ENCODE measurements at regions not wholly inside any gene's neighbourhood (a gene's known extent, or its start where the extent isn't known, plus 50 kb on each side); places are given as distances from the start of the nearest gene placed in this dataset.

DNA sequence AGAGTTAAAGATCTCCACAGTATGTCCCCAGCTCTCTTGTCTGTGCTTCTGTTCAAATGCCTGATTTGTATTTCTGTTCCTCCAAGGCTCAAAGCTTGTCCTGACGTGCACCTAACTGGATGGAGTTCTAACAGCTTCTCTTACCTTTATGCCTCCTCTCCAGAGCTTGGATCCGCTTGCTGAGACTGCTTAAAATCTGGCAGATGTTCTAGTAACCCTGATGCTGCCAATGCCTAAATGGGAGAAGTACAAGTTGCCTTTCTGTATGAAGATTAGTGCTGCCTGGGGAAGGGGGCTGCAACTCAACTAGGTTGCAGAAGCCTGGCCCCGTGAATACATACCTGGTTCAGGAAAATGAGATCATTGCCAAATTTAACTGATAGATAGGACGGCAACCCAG is 354.5 kb upstream of the KCNMB2 start:
- no peak for DNase-seq
- peaks cover 0 to 5% of the 10 kb centered on the region in 2 donors for H3K4me1 ChIP-seq (replicated peaks in 1 of 2)
- H3K27ac ChIP-seq = no peak overlapping the region
- TF ChIP-seq, protein P1, sequence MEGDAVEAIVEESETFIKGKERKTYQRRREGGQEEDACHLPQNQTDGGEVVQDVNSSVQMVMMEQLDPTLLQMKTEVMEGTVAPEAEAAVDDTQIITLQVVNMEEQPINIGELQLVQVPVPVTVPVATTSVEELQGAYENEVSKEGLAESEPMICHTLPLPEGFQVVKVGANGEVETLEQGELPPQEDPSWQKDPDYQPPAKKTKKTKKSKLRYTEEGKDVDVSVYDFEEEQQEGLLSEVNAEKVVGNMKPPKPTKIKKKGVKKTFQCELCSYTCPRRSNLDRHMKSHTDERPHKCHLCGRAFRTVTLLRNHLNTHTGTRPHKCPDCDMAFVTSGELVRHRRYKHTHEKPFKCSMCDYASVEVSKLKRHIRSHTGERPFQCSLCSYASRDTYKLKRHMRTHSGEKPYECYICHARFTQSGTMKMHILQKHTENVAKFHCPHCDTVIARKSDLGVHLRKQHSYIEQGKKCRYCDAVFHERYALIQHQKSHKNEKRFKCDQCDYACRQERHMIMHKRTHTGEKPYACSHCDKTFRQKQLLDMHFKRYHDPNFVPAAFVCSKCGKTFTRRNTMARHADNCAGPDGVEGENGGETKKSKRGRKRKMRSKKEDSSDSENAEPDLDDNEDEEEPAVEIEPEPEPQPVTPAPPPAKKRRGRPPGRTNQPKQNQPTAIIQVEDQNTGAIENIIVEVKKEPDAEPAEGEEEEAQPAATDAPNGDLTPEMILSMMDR (IDR thresholded peaks at IDR 0.05) = no peak
- no peak for TF ChIP-seq POLR2A (IDR thresholded peaks at IDR 0.05)
- no peaks in the 10 kb centered on the region for H3K27me3 ChIP-seq
- 85 to 92% (median 89%) methylated on average over 4 of the region's 4 CpGs for WGBS, 4 donors
- H3K36me3 ChIP-seq (replicated peaks in 1 of 2) = no peaks in the 10 kb centered on the region
- H3K4me3 ChIP-seq = no peak overlapping the region
- intact Hi-C loops (cut with DNase I) = no loop called here
- no peaks in the 10 kb centered on the region for H3K9me3 ChIP-seq (replicated peaks in 1 of 3)

GRCh38 chr3:178182337-178182779 is 353.9 kb upstream of the KCNMB2 start:
- H3K27ac ChIP-seq = no peak overlapping the region
- H3K27me3 ChIP-seq = no peaks in the 10 kb centered on the region
- intact Hi-C loops (cut with DNase I) = no loop called here
- H3K4me3 ChIP-seq = no peak overlapping the region
- peak; percentile 11 to 63 (median 21) for DNase-seq
- no peaks in the 10 kb centered on the region for H3K9me3 ChIP-seq (replicated peaks in 1 of 3)
- no peaks in the 10 kb centered on the region for H3K36me3 ChIP-seq (replicated peaks in 1 of 2)
- peaks cover 0 to 5% of the 10 kb centered on the region in 2 donors for H3K4me1 ChIP-seq (replicated peaks in 1 of 2)
- no peak for TF ChIP-seq POLR2A (IDR thresholded peaks at IDR 0.05)
- TF ChIP-seq, protein P1 (IDR thresholded peaks at IDR 0.05) = no peak
- 48 to 54% (median 51%) methylated on average over 5 of the region's 5 CpGs for WGBS, 4 donors

DNA sequence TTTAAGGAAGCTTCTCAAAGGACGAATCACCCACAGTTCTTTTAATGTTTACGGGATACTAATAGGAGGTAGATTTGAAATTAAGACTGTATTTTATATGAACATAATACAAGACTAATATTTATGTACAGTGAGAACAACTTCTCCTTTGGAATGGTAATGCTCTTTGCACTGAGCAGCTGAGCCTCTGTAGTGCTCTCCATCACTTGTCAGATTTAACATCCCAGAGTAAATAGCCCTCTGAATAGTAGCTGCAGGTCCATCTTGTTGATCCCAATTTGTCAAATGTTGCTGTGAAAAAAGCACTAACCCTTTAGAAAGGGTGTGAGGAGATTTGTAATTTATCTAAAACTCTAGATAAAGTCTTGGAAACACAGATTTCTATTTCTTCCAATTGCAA is 351.4 kb upstream of the KCNMB2 start:
- 95 to 97% (median 96%) methylated on average over 2 of the region's 2 CpGs for WGBS, 4 donors
- intact Hi-C loops (cut with DNase I) = no loop called here
- Histone ChIP-seq H3K4me3 (no peak overlapping the region), H3K4me1 (replicated peaks in 1 of 2) (peaks cover 0 to 5% of the 10 kb centered on the region in 2 donors), H3K27me3 (no peaks in the 10 kb centered on the region), H3K36me3 (replicated peaks in 1 of 2) (no peaks in the 10 kb centered on the region), H3K9me3 (replicated peaks in 1 of 3) (no peaks in the 10 kb centered on the region), H3K27ac (no peak overlapping the region)
- TF ChIP-seq, protein P1 (IDR thresholded peaks at IDR 0.05) = no peak
- TF ChIP-seq POLR2A (IDR thresholded peaks at IDR 0.05) = no peak
- DNase-seq = no peak

DNA sequence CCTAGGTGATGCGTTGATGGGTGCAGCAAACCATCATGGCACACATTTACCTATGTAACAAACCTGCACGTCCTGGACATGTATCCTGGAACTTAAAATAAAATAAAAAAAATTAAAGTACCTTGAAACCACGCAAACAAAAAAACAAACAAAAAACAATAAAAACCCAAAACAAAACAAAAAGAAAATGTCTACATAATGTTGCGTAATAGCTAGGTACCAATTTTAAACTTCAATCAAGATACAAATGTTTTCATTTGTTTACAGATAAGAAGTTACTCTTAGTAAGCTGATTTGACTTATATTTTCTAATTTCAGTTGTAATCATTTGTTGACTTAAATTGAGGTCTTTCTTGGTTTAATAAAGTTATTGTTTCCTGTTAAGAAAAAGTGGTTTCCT is 349.6 kb upstream of the KCNMB2 start:
- H3K36me3 ChIP-seq (replicated peaks in 1 of 2) = no peaks in the 10 kb centered on the region
- no peaks in the 10 kb centered on the region for H3K27me3 ChIP-seq
- WGBS, 4 donors = 83 to 95% (median 94%) methylated on average over 4 of the region's 4 CpGs

More for the DNA sequence above, 349.6 kb upstream of the KCNMB2 start:
- no peak overlapping the region for H3K27ac ChIP-seq
- H3K4me3 ChIP-seq = no peak overlapping the region
- intact Hi-C loops (cut with DNase I) = no loop called here
- H3K9me3 ChIP-seq (replicated peaks in 1 of 3) = no peaks in the 10 kb centered on the region
- TF ChIP-seq, protein P1 (IDR thresholded peaks at IDR 0.05) = no peak
- no peak for TF ChIP-seq POLR2A (IDR thresholded peaks at IDR 0.05)
- H3K4me1 ChIP-seq (replicated peaks in 1 of 2) = peaks cover 0 to 5% of the 10 kb centered on the region in 2 donors
- no peak for DNase-seq

All from adrenal gland (tissue), 9 donors.